ENCODE measurements at regions not wholly inside any gene's neighbourhood (a gene's known extent, or its start where the extent isn't known, plus 50 kb on each side); places are given as distances from the start of the nearest gene placed in this dataset.

DNA sequence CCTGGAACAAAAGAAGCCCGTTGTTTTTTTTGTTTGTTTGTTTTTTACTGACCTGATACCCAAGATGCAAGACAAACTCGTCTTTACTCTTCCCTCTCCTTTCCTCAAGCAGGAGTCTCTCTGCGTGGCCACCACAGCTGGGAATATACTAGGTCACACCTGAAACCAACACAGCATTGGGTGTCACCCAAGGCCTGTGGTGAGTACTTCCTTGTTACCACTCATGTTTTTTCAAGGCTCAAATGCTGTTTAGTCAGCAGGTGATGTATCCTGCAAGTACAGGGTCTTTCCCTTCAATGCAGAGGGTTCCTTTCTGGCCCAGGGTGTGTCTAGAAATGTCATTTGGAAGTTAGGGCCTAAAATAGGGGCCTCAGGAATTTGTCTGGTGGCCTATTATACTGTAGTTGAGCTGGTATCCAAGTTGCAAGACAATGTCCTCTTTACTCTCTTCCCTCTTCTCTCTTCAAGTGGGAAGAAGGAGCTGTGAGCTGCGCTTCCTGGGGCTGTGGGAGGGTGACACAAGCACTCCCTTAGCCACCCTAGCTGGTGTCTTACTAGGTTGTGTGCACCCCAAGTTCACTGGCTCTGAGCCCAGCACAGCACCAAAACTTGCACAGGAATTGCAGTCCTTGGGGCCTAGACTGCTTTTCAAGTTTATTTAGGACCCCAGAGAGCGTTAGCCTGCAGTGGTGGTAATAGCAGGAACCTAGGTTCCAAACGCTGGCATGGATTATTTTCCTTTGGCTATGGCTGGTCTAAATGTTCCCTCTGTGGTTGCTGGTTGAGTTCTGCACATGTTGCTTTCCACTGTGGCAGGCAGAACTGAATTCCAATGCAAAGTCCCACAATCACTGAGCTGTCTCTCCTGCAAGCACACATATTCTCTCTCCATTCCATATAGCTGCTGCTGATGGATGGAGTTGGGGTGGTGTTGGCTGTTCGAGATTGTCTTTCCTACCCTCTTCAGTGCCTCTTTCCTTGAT is 91.4 kb upstream of the LYPLAL1 start:
- H3K4me3 ChIP-seq: no peak overlapping the region
- intact Hi-C loops (cut with micrococcal nuclease): no loop called here
- H3K27ac ChIP-seq (replicated peaks): no peak overlapping the region
- no peaks in the 10 kb centered on the region for H3K4me1 ChIP-seq
- no peaks in the 10 kb centered on the region for H3K36me3 ChIP-seq
- H3K27me3 ChIP-seq (ENCODE audit: low read depth): no peaks in the 10 kb centered on the region
- no peaks in the 10 kb centered on the region for H3K9me3 ChIP-seq (replicated peaks)
- no peak for TF ChIP-seq CTCF (IDR thresholded peaks at IDR 0.05; ENCODE audit: borderline replicate concordance)
- no peak for DNase-seq

- Histone ChIP-seq H3K27ac (replicated peaks) (no peak overlapping the region), H3K4me1 (no peaks in the 10 kb centered on the region), H3K9me3 (replicated peaks) (no peaks in the 10 kb centered on the region), H3K27me3 (ENCODE audit: low read depth) (no peaks in the 10 kb centered on the region), H3K4me3 (no peak overlapping the region), H3K36me3 (no peaks in the 10 kb centered on the region)
- intact Hi-C loops (cut with micrococcal nuclease): no loop called here
- DNase-seq: no peak
- no peak for TF ChIP-seq CTCF (IDR thresholded peaks at IDR 0.05; ENCODE audit: borderline replicate concordance)
Observed at GRCh38 chr1:219083631-219084030, 90.0 kb upstream of the LYPLAL1 start.

GRCh38 chr1:219085082-219085481 is 88.6 kb upstream of the LYPLAL1 start:
- Histone ChIP-seq H3K9me3 (replicated peaks) (no peaks in the 10 kb centered on the region), H3K36me3 (no peaks in the 10 kb centered on the region), H3K4me1 (no peaks in the 10 kb centered on the region), H3K4me3 (no peak overlapping the region), H3K27me3 (ENCODE audit: low read depth) (no peaks in the 10 kb centered on the region), H3K27ac (replicated peaks) (no peak overlapping the region)
- intact Hi-C loops (cut with micrococcal nuclease): no loop called here
- no peak for TF ChIP-seq CTCF (IDR thresholded peaks at IDR 0.05; ENCODE audit: borderline replicate concordance)
- no peak for DNase-seq

- intact Hi-C loops (cut with micrococcal nuclease): no loop called here
- Histone ChIP-seq H3K9me3 (replicated peaks) (no peaks in the 10 kb centered on the region), H3K36me3 (no peaks in the 10 kb centered on the region), H3K4me3 (no peak overlapping the region), H3K27ac (replicated peaks) (no peak overlapping the region), H3K27me3 (ENCODE audit: low read depth) (no peaks in the 10 kb centered on the region), H3K4me1 (no peaks in the 10 kb centered on the region)
- TF ChIP-seq CTCF (IDR thresholded peaks at IDR 0.05; ENCODE audit: borderline replicate concordance): no peak
- DNase-seq: no peak
Observed at GRCh38 chr1:219085988-219086387, 87.7 kb upstream of the LYPLAL1 start.

GRCh38 chr1:219086956-219087469 is 86.7 kb upstream of the LYPLAL1 start:
- intact Hi-C loops (cut with micrococcal nuclease): no loop called here
- no peak for TF ChIP-seq CTCF (IDR thresholded peaks at IDR 0.05; ENCODE audit: borderline replicate concordance)
- Histone ChIP-seq H3K4me3 (no peak overlapping the region), H3K27ac (replicated peaks) (no peak overlapping the region), H3K9me3 (replicated peaks) (peaks cover under 1% of the 10 kb centered on the region), H3K27me3 (ENCODE audit: low read depth) (no peaks in the 10 kb centered on the region), H3K4me1 (no peaks in the 10 kb centered on the region), H3K36me3 (no peaks in the 10 kb centered on the region)
- DNase-seq: no peak

All from left ventricle myocardium inferior (tissue), 1 donor.